ENCODE measurements at regions not wholly inside any gene's neighbourhood (a gene's known extent, or its start where the extent isn't known, plus 50 kb on each side); places are given as distances from the start of the nearest gene placed in this dataset.
A peak's percentile ranks its signal among the peaks of the same experiment; 100 is the strongest.

DNA sequence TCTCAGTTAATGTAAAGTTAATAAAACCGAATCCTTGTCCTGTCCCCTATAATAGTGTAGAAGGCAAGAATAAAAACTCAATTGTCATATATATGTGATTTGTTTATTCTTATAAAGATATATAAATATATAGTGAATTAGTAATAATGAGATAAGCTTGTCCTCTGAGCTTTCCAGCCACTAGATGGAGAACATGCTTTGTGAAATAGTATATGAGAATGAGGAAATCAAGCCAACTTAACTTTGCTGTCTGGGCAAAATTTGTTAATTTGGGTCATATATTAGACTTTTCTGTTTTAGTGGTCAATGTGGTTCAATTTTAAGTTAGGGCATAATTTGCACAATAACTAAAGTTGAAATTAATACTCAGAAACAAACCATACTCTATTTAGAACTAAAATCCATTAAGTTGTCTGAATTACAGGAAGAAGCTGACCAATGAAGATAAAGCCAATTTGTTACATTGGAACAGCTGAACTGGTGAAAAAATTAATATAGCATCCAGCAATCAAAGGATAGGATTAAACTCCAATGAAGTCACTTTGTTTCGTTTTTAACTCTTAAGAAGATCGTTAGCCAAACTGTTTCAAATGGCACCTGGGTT is 595.0 kb downstream of the ARL4A start:
- CTCF ChIA-PET (ENCODE audit: unreplicated experiment) = no interaction called here
- intact Hi-C loops (cut with micrococcal nuclease; ENCODE audit: unreplicated experiment) = loop anchor here (5.0 kb wide), 3 partner anchors 460 to 1410 kb away; no protein-coding TSS in a partner anchor
- H2AFZ ChIP-seq (ENCODE audit: low read length) = no peak overlapping the region

DNA sequence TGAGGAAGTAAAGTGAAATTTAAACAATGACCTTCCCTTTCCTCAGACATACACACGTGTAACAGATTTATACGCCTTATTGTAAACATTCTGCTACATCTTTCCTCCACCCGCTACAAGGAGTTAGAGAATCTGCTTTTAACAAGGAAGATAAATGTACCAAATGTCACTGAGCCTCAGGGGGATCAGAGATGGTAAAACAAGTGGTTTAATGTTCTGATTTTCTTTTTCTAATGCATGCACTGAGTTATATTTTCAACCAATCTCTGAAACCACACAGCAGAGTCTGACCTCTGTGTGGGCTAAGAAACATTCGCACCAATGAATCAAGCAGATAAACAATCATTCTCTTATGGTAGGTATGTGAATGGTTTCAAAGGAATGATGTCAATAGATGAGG is 599.5 kb downstream of the ARL4A start:
- no peak overlapping the region for H3K4me3 ChIP-seq (ENCODE audit: low read depth, low read length, poor library complexity, severe bottlenecking)
- no TSS peak for BruUV-seq (replicated peaks)
- intact Hi-C loops (cut with micrococcal nuclease; ENCODE audit: unreplicated experiment) = no loop called here
- ChIA-PET CTCF (ENCODE audit: unreplicated experiment) (no interaction called here), POLR2A (no interaction called here)
- no peaks in the 10 kb centered on the region for H3K36me3 ChIP-seq (ENCODE audit: insufficient read depth, low read length)
- H3K4me1 ChIP-seq (ENCODE audit: insufficient read depth, low read length, poor library complexity, severe bottlenecking) = no peaks in the 10 kb centered on the region
- H2AFZ ChIP-seq (ENCODE audit: low read length) = no peak overlapping the region
- H3K27ac ChIP-seq (ENCODE audit: low read depth, low read length, poor library complexity, severe bottlenecking) = no peak overlapping the region
- DNase-seq (ENCODE audit: low spot score) = no peak
- no peaks in the 10 kb centered on the region for H3K9me2 ChIP-seq (ENCODE audit: insufficient read depth, low read length)
- no peaks in the 10 kb centered on the region for H3K79me2 ChIP-seq (ENCODE audit: insufficient read depth, low read depth, low read length)
- H3K4me2 ChIP-seq (ENCODE audit: low read length) = no peak overlapping the region
- no peaks in the 10 kb centered on the region for H3K9me3 ChIP-seq (ENCODE audit: low read length)
- H4K20me1 ChIP-seq (ENCODE audit: insufficient read depth, low read length) = no peaks in the 10 kb centered on the region
- no peak for TF ChIP-seq EZH2phosphoT487 (IDR thresholded peaks at IDR 0.05; ENCODE audit: borderline replicate concordance, low read depth, low read length)
- TF ChIP-seq, protein P1, sequence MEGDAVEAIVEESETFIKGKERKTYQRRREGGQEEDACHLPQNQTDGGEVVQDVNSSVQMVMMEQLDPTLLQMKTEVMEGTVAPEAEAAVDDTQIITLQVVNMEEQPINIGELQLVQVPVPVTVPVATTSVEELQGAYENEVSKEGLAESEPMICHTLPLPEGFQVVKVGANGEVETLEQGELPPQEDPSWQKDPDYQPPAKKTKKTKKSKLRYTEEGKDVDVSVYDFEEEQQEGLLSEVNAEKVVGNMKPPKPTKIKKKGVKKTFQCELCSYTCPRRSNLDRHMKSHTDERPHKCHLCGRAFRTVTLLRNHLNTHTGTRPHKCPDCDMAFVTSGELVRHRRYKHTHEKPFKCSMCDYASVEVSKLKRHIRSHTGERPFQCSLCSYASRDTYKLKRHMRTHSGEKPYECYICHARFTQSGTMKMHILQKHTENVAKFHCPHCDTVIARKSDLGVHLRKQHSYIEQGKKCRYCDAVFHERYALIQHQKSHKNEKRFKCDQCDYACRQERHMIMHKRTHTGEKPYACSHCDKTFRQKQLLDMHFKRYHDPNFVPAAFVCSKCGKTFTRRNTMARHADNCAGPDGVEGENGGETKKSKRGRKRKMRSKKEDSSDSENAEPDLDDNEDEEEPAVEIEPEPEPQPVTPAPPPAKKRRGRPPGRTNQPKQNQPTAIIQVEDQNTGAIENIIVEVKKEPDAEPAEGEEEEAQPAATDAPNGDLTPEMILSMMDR (conservative IDR thresholded peaks at IDR 0.05; ENCODE audit: low read length) = no peak

More for the DNA sequence above, 595.0 kb downstream of the ARL4A start:
- TF ChIP-seq, protein P1 (conservative IDR thresholded peaks at IDR 0.05; ENCODE audit: low read length) = peak; percentile 47; the same call in 1 of the 2 replicates
- TF ChIP-seq EZH2phosphoT487 (IDR thresholded peaks at IDR 0.05; ENCODE audit: borderline replicate concordance, low read depth, low read length) = no peak
- peak; percentile 4 for DNase-seq (ENCODE audit: low spot score)
- H3K27ac ChIP-seq (ENCODE audit: low read depth, low read length, poor library complexity, severe bottlenecking) = no peak overlapping the region
- no peaks in the 10 kb centered on the region for H3K79me2 ChIP-seq (ENCODE audit: insufficient read depth, low read depth, low read length)
- no peaks in the 10 kb centered on the region for H4K20me1 ChIP-seq (ENCODE audit: insufficient read depth, low read length)
- no peak overlapping the region for H3K4me2 ChIP-seq (ENCODE audit: low read length)
- BruUV-seq (replicated peaks) = no TSS peak
- no peaks in the 10 kb centered on the region for H3K4me1 ChIP-seq (ENCODE audit: insufficient read depth, low read length, poor library complexity, severe bottlenecking)
- H3K9me3 ChIP-seq (ENCODE audit: low read length) = no peaks in the 10 kb centered on the region
- no peaks in the 10 kb centered on the region for H3K9me2 ChIP-seq (ENCODE audit: insufficient read depth, low read length)
- H3K36me3 ChIP-seq (ENCODE audit: insufficient read depth, low read length) = no peaks in the 10 kb centered on the region
- no peak overlapping the region for H3K4me3 ChIP-seq (ENCODE audit: low read depth, low read length, poor library complexity, severe bottlenecking)
- POLR2A ChIA-PET = interaction anchor here (0.6 kb wide), 1 partner anchor 1174 kb away, joined by 3 read pairs; no protein-coding TSS in a partner anchor

DNA sequence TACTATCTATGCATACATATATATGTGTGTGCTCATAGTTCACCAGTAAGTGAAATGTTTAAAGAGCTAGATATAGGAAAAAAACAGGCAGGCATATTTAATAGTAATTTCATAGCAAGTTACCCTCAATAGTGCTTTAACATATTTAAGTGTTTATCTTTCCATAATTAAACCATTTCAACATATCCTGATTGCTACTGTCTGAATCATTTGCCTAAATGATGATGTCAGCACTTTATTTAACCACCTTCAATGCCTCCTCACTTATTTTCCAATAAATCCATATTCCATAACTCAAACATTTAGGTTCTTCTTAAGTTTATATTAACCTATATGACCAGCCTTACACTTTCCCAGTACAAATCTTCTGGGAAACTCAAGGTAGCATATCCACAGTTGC is 601.1 kb downstream of the ARL4A start:
- no peaks in the 10 kb centered on the region for H3K9me2 ChIP-seq (ENCODE audit: insufficient read depth, low read length)
- DNase-seq (ENCODE audit: low spot score) = no peak
- H3K36me3 ChIP-seq (ENCODE audit: insufficient read depth, low read length) = no peaks in the 10 kb centered on the region
- TF ChIP-seq EZH2phosphoT487 (IDR thresholded peaks at IDR 0.05; ENCODE audit: borderline replicate concordance, low read depth, low read length) = no peak
- TF ChIP-seq, protein P1 (conservative IDR thresholded peaks at IDR 0.05; ENCODE audit: low read length) = no peak
- intact Hi-C loops (cut with micrococcal nuclease; ENCODE audit: unreplicated experiment) = no loop called here
- H3K4me1 ChIP-seq (ENCODE audit: insufficient read depth, low read length, poor library complexity, severe bottlenecking) = no peaks in the 10 kb centered on the region
- H2AFZ ChIP-seq (ENCODE audit: low read length) = no peak overlapping the region
- no peaks in the 10 kb centered on the region for H3K9me3 ChIP-seq (ENCODE audit: low read length)
- H3K79me2 ChIP-seq (ENCODE audit: insufficient read depth, low read depth, low read length) = no peaks in the 10 kb centered on the region
- POLR2A ChIA-PET = no interaction called here
- no peak overlapping the region for H3K27ac ChIP-seq (ENCODE audit: low read depth, low read length, poor library complexity, severe bottlenecking)
- H3K4me2 ChIP-seq (ENCODE audit: low read length) = no peak overlapping the region
- BruUV-seq (replicated peaks) = no TSS peak
- H3K4me3 ChIP-seq (ENCODE audit: low read depth, low read length, poor library complexity, severe bottlenecking) = no peak overlapping the region
- no peaks in the 10 kb centered on the region for H4K20me1 ChIP-seq (ENCODE audit: insufficient read depth, low read length)
- CTCF ChIA-PET (ENCODE audit: unreplicated experiment) = no interaction called here

All from OCI-LY7 (cell line).